T follicular helper cell (primary cell): ENCODE measurements at regions not wholly inside any gene's neighbourhood (a gene's known extent, or its start where the extent isn't known, plus 50 kb on each side); places are given as distances from the start of the nearest gene placed in this dataset.
A peak's percentile ranks its signal among the peaks of the same experiment; 100 is the strongest.

Experiments used
- DNase-seq: peaks from one replicate; pipeline ENCODE4 v3.0.0-alpha.2; 2020; ENCODE audit warnings: low read depth

DNA sequence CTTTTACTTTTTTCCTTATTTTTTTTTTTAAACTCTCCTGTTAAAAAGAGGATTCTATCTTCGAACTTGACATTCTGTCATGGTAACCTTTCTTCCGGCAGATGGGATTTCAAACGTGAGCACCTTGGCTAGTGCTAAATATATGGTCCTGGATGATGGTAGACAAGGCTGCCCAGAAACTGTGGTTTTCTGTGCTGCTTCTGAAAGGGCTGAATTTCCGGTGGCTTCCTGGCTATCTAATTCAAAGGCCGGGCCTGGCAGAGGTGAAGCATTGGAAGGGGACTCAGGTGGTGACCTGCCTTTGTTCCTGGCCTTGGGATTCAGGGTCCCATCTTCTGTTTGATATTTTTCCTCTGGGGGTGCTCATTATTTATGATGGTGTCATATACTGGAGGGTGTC, 118.6 kb upstream of the MYL2 start:
- DNase-seq = no peak

DNA sequence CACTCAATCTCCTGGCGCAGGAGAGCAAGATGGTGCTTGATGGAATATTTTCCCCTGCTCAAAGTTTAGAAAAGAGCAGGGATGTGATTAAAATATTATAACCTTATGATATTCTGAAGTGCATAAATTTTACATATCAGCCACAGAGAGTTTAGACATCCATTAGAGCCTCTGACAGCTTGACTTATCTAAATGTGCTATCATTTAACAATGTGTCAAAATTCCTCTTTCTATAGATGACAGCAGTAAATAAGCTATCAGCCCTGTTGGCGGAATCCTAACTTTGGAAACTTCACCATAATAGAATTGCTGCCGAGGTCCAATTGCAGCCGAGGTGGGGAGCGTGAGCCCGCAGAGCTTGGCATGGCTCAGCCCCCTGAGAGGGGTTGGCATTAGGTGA, 117.7 kb upstream of the MYL2 start:
- DNase-seq = no peak

DNA sequence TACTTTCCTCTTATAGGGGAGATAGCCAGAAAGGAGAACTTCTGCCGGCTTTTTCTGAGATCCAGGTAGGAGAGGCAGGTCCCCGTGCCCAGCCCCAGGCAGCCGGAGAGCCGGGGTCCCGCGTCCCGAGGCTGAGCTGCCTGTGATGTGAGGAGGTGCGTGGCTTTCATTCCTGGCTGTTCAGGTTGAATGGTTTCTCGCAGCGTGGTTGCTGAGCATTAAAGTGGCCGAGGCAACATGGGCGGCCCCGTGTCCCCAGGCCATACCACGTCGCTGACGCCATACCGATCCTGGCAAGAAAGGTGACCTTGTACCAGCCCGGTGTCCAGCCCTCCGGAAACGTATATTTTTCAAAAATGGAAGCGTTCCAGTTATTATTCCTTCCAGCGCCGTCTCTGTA, 116.7 kb upstream of the MYL2 start:
- no peak for DNase-seq

DNA sequence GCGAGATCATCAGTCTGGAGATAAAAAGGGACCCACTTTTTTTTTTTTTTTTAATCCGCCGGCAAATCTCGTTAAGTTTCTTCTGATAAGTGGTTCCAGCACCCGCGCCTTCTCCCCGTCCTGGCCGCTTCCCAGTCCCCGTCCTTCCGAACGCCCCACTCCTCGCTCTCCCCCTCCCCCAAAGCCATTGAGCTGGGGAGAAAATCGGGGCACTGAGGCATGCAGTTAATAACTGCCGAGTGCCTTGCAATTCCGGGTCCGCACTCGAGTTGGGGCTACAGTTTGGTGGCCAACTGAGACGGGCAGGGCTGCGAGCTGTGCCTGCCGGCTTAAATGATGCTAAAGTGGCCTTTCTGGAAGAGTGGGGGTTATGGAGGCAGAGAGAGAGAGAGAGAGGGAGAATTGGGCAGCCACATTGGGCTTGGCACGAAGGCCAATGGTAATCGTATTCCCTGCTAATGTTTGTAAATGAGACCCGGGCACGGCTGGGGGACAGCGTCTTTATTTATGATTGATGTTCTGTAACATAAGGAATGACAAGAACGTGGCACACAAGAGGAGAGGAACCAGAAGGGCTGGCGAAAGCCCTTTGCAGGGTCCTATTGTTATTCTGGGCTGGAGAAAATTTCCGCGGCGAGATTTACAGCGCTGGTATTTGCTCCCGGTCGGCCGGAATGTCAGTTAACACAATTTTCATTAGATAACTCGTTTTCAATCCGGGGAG, 115.4 kb upstream of the MYL2 start:
- DNase-seq = no peak

DNA sequence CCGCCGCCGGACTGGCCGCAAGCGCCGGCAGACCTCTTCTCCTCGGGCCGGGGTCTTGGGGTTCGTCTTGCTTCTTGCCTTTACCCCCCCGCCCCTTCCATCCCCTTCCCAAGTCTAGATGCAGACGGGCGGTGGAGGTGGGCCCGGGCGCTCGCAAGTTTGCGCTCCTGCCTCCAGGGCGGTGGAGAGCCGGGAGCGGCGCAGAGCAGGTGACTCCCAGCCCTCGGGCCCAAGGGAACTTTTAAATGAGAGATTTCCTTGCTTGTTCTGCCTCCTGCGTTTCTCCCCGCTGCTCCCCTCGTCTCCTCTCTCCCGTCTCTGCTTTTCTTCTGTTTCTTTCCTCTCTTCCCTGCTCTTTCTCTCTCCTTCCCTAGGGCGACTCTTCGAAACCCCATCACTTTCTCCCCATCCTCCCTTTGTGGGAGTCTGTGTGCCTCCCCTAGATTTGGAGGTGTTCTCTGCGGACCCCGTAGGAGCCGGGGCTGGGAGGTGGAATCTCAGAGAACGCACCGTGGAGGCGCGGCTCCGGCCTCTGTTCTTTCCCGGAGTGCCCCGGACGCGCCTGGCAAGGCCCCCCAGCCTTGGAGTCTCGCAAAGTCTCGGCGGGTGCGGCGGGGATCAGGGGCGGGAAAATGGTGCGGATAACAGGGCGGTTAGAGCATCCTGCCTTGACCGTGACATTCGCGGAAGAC, 114.7 kb upstream of the MYL2 start:
- no peak for DNase-seq

DNA sequence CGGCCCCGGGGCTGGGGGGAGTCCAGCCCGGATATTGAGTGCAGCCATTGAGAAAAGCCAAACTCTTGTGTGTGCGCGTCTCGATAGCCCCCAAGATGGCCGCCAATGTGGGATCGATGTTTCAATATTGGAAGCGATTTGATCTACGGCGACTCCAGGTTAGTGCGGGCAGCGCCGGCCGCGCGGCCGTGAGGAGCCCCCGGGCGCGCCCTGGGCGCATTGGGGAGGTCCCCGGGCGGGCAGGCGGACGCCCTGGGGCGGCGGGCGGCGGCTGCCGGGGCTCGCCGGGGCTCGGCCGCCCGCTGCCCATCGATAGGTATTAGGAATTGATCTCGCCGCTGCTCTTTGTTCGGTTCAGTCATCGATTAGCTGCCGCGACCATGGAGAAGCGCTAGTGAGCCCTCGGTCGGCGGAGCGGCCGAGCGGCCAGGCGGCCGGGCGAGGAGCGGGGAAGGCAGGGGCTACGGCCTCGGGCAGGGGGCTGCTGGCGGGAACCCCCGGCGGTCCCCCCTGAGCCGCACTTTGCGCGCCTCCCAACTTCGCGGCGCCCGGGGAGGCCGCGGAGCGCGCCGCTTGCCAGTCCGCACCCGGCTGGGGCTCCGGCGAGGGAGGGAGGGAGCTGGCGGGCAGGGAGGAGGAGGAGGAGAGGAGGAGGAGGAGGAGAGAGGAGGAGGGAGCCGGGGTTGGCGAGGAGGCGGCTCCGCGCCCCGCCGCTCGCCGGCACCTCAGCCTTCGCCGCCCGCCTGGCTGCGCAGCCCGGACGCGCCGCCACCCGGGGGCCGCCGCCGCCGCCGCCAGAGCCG, 113.9 kb upstream of the MYL2 start, which contains the start of gene CUX2:
Gene CUX2 (plus strand): TSS at position 83 of the 803 bp plus-strand sequence.
- no peak for DNase-seq

DNA sequence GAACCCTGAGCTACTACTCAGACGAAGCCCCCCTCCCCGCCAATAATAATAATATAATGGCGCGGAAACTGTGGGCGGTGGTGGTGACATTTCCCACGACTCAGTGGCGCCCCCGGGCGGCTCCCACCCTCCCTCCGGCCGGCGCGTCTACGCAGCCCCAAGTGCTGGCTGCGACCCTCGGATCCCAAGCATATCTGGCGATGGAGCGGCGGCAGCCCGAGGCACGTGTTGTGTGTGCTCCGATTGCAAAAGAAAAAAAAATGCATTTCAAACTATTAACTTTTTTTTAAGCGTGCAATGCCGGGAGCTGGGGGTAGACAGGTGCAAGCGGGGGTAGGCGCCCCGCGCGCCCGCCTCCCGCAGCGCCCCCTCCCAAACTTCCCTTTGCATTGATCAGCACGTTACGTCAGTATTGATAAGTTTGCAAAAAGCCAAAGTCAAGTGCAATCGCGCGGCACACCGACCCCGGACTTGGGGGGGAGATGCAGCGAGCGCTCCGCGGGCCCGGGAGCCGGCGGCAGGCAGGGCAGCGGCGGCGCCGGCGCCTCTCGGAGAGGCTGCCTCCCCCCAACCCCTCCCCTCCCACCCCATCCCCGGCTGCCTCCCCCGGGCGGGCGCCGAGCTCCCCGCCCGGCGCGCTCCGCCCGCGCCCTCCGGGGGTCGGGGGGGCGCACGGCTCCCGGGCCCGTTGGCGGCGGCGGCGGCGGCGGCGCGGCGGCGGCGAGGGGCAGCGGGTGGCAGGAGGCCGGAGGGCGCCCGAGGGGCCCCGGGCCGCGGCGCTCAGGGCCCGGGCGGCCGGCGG, 113.1 kb upstream of the MYL2 start:
- no peak for DNase-seq

DNA sequence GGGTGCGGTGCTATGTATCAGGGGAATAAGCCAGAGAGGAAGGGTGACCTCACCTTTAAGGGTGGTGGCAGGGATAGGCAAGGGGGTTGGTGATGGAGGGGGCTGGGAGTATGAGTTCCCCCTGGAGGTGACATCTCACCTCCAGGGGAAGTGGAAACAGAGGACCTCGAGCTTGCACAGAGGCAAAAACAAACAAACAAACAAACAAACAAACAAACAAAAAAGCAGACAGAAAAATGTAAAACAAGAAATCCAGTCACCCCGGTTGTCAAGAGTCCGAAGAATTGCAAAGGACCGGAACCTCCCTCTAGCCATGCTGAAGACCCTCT, 112.2 kb upstream of the MYL2 start:
- no peak for DNase-seq

DNA sequence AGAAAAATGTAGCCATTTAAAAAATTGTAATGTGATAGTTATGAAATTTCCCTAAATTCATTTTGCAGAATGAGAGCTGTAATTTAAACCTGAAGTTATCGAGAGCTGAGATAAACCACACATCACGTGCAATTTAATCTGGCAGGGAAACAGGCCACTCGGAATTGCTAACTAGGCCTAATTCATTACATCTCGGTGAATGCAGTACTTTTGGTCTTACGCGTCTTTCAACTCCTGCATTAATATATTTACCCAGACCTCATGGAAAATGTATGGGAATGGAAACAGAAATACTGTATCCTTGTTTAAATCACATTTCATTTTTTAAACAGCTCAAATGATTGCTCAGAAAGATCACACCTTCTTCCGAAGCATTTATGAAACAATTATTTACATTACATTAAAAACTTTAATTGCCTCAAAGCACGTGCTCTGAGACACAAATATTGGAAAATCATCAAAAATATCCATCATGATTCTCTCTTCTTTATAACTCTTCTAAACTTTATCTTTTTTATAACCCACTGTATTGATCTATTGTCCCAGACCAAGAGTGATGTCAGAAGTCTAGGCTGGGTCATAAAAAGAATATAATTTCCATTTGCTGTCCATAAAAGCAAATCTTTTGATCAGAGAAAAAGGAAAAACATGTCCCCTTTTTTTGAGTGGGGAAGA, 111.7 kb upstream of the MYL2 start:
- no peak for DNase-seq

DNA sequence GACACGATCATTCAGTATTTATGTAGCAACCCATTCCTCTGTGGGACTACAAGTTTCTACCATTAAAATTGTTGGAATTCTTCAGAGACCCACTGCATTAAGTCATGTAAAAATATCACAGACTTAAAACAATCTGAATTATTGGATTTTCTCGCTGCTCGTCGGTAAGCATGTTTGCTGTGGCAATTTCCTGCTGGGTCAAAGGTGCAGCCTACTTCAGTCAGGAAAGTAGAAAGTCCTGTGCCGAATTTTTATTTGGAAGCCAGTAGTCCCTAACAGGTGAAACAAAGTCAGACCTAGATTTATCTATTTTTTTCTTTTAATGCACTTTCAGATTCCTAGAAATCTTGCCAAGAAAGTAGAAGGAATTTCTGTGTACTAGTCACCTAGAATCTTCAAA, 110.4 kb upstream of the MYL2 start:
- no peak for DNase-seq

DNA sequence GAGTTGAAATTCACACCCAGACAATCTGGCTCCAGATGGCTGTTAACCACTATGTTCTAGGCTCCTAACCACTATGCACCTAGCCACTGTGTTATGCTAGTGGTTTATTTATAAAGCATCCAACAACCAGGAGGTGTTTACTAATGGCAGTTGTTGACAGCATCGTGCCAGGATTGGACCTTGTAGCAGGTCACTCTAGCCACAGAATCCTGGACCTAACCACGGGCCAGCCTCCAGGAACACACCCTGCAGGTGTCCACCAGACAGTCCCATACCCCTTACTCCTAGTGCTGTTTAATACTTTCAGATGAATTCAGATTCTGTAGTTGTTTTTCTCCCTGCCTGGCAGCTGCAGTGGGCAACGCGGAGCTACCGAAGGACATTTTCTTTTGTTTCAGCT, 109.4 kb upstream of the MYL2 start:
- no peak for DNase-seq

DNA sequence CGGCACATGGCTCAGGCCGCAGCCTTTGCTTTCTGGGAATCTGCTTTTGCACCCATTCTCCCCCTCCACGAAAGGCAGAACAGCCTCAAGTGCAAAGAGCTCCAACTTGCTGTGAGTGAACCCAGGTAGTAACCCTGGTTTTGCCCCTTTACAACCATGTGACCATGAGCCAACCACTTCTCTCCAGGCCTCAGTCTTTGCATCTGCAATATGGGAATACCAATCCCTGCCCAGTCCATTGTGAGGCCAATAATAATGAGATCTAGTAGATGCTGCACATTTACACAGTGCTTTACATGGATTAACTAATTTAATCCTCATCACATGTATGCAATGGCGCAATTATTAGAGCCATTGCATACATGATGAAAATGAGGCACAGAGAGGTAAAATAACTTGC, 108.9 kb upstream of the MYL2 start:
- no peak for DNase-seq

DNA sequence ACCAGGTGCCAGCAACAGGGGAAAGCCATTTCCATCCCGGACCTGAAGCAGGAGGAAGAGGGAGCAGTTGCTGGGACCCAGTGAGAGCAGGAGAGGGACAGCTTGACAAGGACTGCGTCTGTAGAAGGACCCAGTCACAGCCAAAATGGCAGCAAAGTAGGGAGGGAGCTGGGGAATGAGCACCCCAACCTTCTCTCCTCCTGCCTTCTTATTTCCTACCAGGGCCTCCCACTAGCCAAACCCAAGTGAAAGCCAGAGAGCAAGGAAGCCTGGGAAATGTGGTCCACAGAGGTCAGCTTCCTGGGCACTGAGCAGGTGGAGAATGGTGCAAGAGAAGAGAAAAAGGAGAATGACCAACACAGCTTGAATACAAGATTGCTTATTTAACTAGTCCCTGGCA, 108.5 kb upstream of the MYL2 start:
- no peak for DNase-seq

DNA sequence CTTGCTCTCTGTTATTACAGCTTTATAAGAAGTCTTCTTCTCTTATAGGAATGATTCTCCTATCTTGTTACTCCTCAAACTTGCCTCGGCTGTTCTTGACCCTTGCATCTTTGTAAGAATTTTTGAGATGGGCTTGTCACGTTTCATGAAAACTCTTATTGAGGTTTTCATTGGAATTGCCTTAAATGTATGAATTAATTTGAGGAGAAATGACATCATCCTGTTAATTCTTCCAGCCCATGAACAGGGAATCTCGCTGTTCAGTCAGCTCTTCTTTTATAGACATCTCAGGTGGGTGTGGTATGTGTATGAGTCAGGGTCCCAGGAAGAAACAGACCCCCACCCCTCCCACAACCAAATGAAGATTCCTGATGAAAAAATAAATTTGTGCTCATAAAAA, 107.1 kb upstream of the MYL2 start:
- DNase-seq = no peak

DNA sequence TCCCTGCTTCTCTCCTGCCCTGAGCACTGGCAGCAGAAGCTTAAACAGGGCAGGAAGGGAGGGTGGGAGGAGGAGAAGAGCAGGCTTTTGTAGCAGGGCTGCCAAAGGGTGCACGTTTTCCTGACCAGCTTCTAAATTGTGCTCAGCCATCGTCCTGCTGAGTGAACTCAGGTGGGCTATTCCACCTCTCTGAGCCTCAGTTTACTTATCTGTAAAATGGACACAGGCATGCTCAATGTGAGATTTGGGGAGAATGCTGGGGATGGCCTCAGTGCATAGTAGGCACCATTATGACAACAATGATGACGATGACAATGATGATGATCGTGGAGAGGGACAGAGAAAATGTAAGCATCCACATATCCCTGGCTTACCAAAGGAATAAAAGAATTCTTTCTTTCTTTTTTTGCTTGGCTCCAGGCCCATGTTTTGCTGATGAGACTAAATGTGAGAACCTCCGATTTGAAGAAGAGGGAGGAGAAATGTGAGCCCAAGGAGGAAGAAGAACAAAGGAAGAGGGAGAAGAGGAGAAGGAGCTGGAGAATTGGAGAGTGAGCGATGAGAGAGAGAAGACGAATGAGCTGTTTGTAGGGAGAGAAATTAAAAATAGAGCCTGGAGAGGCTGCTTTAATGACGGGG, 105.5 kb upstream of the MYL2 start:
- no peak for DNase-seq

DNA sequence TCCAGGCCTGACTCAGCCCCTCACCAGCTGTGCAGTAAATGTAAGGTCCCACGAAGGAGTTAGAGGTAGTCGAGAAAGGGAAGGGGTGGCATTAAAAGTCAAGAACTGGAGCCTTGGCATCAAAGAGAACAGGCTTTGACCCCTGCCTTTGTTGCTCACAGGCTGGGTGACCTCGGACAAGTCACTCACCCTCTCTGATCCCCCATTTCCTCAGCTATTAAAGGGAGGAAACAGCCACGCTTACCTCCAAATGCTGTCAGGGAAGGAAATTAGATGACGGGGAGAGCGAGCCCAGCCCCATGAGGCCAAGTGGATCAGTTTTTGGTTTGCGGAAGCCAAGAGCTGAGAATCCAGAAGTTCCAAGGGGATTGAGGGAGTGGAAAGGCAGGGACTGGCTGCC, 104.9 kb upstream of the MYL2 start:
- DNase-seq = no peak

DNA sequence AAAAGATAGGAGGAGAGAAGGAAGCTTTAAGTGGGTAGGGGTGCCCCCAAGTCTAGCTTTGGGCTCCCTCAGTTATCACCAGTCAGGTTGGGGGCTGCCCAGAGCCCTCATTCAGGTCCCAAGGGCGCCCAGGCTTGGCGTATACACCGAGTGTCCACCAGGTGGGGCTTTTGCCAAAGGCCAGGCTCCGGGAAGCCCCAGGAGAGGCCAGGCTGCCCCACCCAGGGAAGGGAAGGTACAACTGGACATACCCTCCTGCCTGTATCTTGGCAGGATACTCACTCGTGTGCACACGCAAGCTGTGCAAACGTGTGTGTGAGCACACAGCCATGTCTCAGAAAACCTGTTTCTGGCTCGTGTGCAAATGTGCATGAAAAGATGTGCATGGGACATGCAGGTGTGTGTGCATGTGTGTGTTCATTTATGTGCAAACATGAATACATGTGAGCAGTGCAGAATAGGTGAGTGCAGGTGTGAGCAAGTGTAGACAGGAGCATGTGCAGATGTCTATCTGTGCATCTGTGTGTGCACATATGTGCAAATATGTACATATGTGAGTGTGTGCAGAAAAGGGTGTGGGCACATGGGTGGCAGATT, 103.9 kb upstream of the MYL2 start:
- DNase-seq = peak; percentile 21

DNA sequence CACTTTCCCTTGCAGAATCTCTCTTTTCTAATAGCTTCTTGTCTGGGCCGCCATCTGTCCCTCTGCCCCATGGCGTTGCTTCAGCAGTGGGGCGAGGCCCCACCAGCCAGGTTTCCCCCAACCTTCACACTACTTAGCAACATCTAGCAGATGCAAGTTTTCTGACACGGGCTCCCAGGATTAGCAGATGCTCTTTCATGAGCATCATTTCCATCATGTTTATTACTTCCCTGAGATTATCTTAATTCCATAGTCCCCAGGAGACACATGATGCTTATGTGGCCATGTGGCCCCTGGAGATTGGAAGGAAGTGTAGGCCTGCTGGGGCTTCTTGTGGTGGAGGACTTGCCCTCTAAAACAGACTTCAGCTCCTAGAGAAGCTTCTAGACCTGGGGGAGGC, 102.0 kb upstream of the MYL2 start:
- DNase-seq = no peak

DNA sequence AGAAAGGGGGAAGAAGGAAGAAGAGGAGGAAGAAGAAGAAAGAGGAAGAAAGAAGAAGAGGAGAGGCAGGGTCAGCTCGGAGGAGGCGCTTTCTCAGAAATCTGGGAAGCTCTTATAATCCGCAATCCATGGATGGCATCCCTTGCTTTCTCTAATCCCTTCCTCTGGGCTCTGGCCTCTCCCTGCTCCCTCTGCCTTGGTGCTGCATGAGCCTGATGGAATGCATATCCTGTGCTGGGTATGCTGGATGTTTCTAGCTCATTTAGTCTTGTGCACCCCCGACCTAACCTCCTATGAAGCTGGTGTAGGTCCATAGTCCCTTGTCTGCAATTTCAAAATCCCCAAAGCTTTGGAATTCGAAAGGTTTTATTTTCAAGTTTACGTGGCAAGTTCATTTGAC, 94.2 kb upstream of the MYL2 start:
- DNase-seq = no peak

DNA sequence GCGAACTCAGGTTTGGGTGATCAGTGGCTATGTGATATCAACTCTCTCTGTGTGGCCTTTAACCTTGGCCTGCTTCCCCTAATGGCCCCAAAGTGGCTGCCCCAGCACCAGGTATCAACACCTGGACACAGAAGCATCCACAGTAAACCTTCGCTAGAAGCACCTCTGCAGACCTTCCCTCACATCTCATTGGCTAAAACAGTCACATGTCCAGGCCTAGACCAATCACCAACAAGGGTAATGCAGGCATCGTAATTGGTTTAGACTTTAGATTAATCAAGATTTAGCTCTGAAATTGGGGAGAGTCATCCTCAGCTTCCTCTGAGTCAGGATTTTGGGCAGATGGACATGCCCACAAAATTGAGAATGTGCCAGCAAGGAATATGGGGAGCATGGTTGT, 92.5 kb upstream of the MYL2 start:
- DNase-seq = no peak
